ENCODE measurements at regions not wholly inside any gene's neighbourhood (a gene's known extent, or its start where the extent isn't known, plus 50 kb on each side); places are given as distances from the start of the nearest gene placed in this dataset.

DNA sequence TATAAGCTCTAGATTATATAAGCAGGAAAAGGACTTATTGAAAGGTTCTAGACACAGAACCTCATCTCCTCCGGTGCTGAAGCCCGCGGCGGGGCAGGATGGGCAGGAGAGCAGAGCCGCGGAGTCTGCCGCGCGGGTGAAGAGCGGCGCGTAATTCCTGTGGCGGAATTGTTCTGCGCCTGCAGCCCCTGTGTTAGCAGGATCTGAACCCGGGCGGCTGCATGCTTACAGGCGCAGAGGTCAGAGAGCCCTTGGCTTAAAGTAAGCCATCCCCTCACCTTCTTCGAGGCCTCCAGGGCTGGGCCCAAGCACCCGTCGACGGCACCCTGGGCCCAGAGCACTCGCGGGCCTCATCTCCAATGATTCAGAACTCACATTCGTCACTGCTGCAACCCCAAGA lies 89.3 kb downstream of the FASLG start:
- CTCF ChIA-PET = no interaction called here
- DNase-seq = no peak
- POLR2A ChIA-PET = no interaction called here
- intact Hi-C loops (cut with micrococcal nuclease) = loop anchor here (5.0 to 10.0 kb wide), 6 partner anchors 89 to 1077 kb away; partner anchors contain the start of genes CENPL and DARS2
- no peak overlapping the region for H3K4me3 Mint-ChIP-seq
- H3K4me1 Mint-ChIP-seq (ENCODE audit: low read depth) = peaks cover 37% of the 10 kb centered on the region
- H3K27me3 Mint-ChIP-seq = peaks cover 6% of the 10 kb centered on the region
- H3K36me3 Mint-ChIP-seq (ENCODE audit: low read depth) = no peaks in the 10 kb centered on the region
- TF ChIP-seq, protein P1, sequence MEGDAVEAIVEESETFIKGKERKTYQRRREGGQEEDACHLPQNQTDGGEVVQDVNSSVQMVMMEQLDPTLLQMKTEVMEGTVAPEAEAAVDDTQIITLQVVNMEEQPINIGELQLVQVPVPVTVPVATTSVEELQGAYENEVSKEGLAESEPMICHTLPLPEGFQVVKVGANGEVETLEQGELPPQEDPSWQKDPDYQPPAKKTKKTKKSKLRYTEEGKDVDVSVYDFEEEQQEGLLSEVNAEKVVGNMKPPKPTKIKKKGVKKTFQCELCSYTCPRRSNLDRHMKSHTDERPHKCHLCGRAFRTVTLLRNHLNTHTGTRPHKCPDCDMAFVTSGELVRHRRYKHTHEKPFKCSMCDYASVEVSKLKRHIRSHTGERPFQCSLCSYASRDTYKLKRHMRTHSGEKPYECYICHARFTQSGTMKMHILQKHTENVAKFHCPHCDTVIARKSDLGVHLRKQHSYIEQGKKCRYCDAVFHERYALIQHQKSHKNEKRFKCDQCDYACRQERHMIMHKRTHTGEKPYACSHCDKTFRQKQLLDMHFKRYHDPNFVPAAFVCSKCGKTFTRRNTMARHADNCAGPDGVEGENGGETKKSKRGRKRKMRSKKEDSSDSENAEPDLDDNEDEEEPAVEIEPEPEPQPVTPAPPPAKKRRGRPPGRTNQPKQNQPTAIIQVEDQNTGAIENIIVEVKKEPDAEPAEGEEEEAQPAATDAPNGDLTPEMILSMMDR (IDR thresholded peaks at IDR 0.05) = no peak
- H3K27ac Mint-ChIP-seq = no peak overlapping the region
- no peak for ATAC-seq
- H3K9me3 Mint-ChIP-seq = no peaks in the 10 kb centered on the region

DNA sequence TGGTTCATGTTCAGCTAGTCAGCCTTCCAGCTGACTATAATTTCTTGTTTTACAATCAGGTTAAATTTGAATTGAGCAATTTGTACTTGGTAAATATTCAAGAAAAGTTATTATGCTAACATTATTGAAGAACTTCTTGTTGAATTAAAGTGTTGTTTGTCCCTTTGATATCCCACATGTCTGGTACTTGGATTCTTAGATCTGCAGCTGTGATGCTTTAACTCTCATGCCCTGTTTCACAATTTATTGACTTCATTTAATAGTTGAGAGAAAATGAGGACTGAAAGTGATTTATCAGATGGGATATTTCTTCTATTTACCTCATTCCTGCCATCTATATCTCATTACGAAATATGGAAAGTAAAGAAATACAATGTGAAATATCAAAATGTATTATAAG lies 92.8 kb downstream of the FASLG start:
- no peaks in the 10 kb centered on the region for H3K36me3 Mint-ChIP-seq (ENCODE audit: low read depth)
- intact Hi-C loops (cut with micrococcal nuclease) = no loop called here
- DNase-seq (no peak), ATAC-seq (no peak)
- no peak overlapping the region for H3K27ac Mint-ChIP-seq
- H3K4me1 Mint-ChIP-seq (ENCODE audit: low read depth) = peaks cover 41% of the 10 kb centered on the region
- TF ChIP-seq, protein P1 (IDR thresholded peaks at IDR 0.05) = no peak
- ChIA-PET POLR2A (no interaction called here), CTCF (interaction anchor here (0.6 to 8.9 kb wide), 4 partner anchors 8 to 873 kb away, joined by 3 to 83 read pairs (median 4); no protein-coding TSS in a partner anchor)
- peaks cover 9% of the 10 kb centered on the region for H3K27me3 Mint-ChIP-seq
- H3K4me3 Mint-ChIP-seq = no peak overlapping the region
- H3K9me3 Mint-ChIP-seq = no peaks in the 10 kb centered on the region

DNA sequence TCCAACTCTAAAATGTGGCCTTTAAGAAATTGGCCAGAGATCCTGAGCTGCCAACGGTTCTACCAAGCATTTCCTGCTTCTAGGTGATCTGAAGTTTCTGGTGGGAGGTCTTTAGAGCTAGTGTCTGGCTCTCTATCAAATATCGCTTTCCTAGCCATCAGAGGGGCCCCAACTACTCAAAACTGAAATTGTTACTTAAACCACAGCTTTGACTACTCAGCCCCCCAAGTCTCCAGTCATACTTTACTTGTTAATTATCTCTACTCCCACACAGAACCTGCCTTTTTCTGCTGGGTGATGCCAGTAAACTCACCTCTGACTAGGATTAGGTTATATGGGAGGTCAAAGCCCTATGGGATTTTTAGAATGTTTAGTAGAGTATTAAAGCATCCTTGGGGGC lies 95.1 kb downstream of the FASLG start:
- Mint-ChIP-seq H3K4me1 (ENCODE audit: low read depth) (peaks cover 48% of the 10 kb centered on the region), H3K36me3 (ENCODE audit: low read depth) (no peaks in the 10 kb centered on the region), H3K27ac (no peak overlapping the region), H3K27me3 (peaks cover 10% of the 10 kb centered on the region), H3K9me3 (no peaks in the 10 kb centered on the region), H3K4me3 (no peak overlapping the region)
- CTCF ChIA-PET = interaction anchor here (0.9 to 8.9 kb wide), 6 partner anchors 10 to 449 kb away, joined by 3 to 83 read pairs (median 6); no protein-coding TSS in a partner anchor
- DNase-seq (peak; percentile 76), ATAC-seq (peak; percentile 95)
- TF ChIP-seq, protein P1 (IDR thresholded peaks at IDR 0.05) = no peak
- intact Hi-C loops (cut with micrococcal nuclease) = no loop called here
- POLR2A ChIA-PET = interaction anchor here (0.6 to 1.1 kb wide), 3 partner anchors 9 to 12 kb away, joined by 3 to 4 read pairs (median 3); no protein-coding TSS in a partner anchor

DNA sequence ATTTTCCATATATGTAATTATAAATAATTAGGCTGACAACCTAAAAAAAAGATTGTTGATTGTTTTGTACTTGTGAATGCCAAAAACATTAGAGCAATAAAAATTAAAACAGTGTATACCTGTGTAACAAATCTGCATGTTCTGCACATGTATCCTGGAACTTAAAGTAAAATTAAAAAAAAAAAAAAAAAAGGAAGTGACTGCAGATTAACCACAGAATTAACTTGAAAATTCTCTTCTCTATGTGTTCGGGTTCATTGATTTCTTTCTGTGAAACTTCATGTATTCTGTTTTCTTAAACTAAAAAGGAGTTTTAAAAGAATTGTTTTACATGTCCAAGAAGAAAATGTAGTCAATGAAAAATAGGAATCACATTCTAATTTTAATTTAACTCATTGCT lies 95.7 kb downstream of the FASLG start:
- peaks cover 10% of the 10 kb centered on the region for H3K27me3 Mint-ChIP-seq
- H3K4me1 Mint-ChIP-seq (ENCODE audit: low read depth) = peaks cover 48% of the 10 kb centered on the region
- H3K36me3 Mint-ChIP-seq (ENCODE audit: low read depth) = no peaks in the 10 kb centered on the region
- no peak overlapping the region for H3K27ac Mint-ChIP-seq
- DNase-seq (no peak), ATAC-seq (no peak)
- POLR2A ChIA-PET = interaction anchor here (0.6 to 1.1 kb wide), 3 partner anchors 8 to 11 kb away, joined by 3 read pairs; no protein-coding TSS in a partner anchor
- TF ChIP-seq, protein P1 (IDR thresholded peaks at IDR 0.05) = no peak
- intact Hi-C loops (cut with micrococcal nuclease) = no loop called here
- H3K4me3 Mint-ChIP-seq = no peak overlapping the region
- CTCF ChIA-PET = interaction anchor here (1.3 to 8.9 kb wide), 5 partner anchors 11 to 449 kb away, joined by 5 to 83 read pairs (median 8); no protein-coding TSS in a partner anchor
- no peaks in the 10 kb centered on the region for H3K9me3 Mint-ChIP-seq

DNA sequence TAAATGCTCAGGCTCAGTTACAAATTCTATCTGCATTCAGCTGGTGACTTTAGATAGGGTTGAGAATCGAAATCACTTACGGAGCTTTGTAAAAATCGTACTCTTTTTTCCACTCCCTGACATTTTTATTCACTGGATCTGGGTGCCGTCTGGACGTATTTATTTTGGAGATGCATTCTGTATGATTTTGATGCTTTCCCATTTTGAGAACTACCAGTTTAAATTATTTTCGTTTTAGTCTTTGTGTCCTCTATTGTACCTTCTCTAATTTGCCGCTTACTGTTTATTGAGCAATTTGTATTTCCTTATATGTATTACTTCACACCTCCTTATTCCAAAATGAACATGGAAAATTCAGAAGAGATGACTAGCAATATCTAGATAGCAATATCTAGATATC lies 96.2 kb downstream of the FASLG start:
- DNase-seq (no peak), ATAC-seq (no peak)
- ChIA-PET CTCF (interaction anchor here (1.3 to 8.9 kb wide), 4 partner anchors 12 to 448 kb away, joined by 5 to 83 read pairs (median 6); no protein-coding TSS in a partner anchor), POLR2A (interaction anchor here (1.1 kb wide), 1 partner anchor 8 kb away, joined by 3 read pairs; no protein-coding TSS in a partner anchor)
- intact Hi-C loops (cut with micrococcal nuclease) = no loop called here
- no peak overlapping the region for H3K27ac Mint-ChIP-seq
- peaks cover 50% of the 10 kb centered on the region for H3K4me1 Mint-ChIP-seq (ENCODE audit: low read depth)
- H3K27me3 Mint-ChIP-seq = peaks cover 11% of the 10 kb centered on the region
- TF ChIP-seq, protein P1 (IDR thresholded peaks at IDR 0.05) = no peak
- H3K9me3 Mint-ChIP-seq = no peaks in the 10 kb centered on the region
- H3K36me3 Mint-ChIP-seq (ENCODE audit: low read depth) = no peaks in the 10 kb centered on the region
- no peak overlapping the region for H3K4me3 Mint-ChIP-seq
